HG03460 (cell line): ENCODE measurements at regions not wholly inside any gene's neighbourhood (a gene's known extent, or its start where the extent isn't known, plus 50 kb on each side); places are given as distances from the start of the nearest gene placed in this dataset.
"Not testable (repeated sequence)": the region's sequence is repeated elsewhere in the genome, so short reads cannot be mapped to it uniquely, and the experiment has no call there.

Source experiments
- ATAC-seq: cut with Tn5 transposase; IDR thresholded peaks from one replicate; pipeline ENCODE4 v1.9.1; 2021; ENCODE audit not compliant: unreplicated experiment

DNA sequence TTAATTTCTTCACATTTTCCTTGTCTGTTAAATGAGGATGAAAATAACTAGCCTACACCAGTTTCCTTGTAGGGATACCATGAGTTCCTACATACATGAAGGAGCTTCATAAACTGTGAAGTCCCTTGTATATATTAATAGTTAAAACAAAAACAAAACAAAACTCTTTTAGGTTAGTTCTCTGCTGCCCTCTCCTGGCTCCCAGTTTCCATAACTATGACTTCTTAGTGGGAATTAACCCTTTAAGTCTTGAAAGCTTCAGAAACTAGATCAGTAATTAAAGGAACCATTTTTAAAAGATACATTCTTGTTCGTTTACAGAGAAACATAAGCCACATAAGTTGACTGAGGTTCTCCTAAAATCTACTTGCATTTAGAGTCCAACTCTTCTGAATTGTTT lies 500.0 kb upstream of the C9orf72 start:
- ATAC-seq, result no peak

DNA sequence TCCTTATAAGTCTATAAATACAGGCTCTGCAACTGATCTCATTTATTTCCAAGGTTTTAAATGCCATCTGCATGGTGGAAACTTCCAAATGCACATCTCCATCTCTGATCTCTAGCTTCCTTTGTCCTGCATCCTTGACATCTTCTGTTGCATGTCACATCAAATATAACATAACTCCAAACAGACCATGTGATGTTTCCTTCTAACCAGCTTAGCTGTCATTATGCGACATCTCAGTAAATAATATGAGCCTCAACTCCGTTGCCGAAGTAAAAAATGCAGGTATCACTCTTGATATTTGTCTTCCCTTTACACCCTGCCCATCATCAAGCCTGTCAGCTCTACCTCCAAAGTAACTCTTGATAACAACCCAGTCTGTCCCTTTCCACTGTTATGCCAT lies 506.4 kb upstream of the C9orf72 start:
- no peak for ATAC-seq

DNA sequence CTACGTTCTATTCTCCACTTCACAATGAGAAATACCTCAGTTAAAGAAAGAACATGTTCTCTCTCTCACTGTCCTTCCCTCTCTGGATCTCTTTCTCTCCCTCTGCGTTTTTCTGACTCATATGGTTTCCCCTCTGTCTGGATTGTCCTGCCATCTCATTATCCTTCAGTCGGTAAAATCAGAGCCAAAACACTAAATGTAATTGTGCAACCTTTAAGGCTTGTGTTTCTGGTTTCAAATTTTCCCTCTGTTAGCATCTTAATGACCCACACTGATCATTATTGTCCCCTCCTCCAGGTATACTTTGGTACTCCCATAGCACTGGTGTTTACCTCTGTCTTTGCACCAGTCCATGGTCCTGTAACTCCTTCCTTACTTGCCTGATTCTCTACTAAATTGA lies 509.4 kb upstream of the C9orf72 start:
- ATAC-seq, result no peak

DNA sequence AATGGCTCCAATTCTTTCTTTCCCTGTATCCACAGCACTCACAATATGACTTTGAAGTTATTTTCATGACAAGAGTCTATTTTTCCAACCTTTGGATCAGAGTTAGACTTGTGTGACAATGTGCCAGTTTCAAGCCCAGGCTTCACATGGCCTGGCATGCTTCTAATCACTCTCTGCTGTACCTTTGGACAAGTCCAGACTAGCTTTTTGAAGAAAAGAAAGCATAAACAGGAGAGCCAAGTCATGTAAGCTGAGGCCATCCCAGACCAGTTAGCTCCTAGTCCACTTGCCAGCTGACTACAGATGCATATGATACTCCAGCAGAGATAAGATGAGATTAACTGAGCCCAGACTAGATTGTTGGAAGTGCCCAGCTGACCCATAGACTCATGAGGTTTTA lies 513.6 kb upstream of the C9orf72 start:
- ATAC-seq, result no peak

DNA sequence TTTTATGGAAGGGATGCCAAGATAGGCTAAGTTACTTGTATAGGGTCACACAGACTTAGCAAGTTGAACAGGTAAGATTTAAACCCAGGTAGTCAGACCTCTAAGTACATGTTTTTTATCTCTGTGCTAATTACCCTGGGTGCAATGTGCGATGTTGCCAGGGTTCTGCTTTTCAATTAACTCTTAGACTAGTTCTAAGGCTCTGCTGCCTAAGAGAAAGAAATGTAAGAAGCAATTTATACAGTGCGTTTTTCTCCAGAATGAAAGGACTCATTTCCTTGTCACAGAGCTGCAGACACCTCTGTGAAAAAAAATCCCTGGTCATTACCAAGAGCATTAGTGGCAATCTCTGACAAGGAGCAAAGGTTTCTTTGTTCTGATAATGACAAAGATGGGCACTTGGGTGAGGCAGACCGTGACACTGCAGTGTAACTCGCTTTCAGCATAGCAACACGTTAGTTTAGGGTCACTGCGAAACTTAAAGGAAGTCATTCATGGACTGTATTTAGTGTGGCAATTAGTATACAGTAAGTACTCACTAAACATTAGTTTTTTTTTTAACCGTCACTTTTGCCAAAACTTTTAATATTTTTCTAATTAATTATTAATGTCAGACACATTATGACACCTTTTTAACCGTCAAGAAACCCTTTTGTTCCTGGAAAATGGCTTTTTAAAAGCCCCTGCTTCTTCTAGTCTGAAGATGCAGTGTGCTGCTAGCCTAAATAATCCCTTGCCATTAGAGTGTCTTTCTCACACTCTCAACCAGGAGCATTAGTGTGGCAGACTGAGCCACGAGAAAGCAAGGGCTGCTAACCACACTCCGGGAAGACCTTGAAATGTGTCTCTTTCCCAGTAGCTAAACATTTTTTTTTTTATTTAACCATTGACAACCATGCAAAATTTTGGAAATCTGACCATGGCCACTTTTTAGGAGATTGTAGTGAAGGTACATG lies 520.0 kb upstream of the C9orf72 start:
- ATAC-seq, result no peak

DNA sequence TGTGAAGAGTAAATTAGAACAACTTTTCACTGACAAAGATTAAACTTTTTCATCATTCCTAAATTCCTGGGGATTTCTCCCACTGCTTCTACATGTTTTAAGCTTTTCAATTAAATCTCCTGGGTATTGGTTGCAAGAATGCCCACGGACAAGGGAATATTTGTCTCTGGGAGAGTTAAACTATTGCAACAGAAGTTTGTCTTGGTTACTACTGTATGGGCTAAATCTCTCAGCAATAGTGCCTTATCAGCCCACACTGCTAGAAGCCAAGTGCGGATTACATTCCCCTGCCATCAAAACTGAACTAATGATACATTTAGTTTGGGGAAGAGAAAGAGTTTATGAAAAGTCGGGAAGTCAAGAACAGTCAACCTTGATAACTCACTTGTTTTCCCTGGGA lies 528.2 kb upstream of the C9orf72 start:
- ATAC-seq, result no peak

DNA sequence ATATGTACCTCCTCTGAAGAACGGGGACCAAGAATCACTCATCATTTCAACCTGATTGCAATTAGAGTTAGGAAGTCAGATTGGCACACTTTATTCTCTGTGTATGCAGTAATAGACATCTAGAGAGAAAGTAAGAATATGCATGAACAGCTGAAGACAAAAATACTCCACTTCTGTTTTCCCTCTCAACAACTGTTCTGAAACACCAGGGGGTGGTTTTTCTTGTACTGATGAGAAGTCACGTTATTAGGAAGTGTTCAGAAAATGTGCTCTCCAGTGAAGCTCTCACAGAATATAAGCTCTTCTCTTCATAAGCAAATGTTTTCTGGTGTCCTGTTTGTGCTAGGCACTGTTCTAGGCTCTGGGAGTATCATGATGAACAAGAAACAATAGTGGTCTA lies 531.7 kb upstream of the C9orf72 start:
- ATAC-seq, result no peak

DNA sequence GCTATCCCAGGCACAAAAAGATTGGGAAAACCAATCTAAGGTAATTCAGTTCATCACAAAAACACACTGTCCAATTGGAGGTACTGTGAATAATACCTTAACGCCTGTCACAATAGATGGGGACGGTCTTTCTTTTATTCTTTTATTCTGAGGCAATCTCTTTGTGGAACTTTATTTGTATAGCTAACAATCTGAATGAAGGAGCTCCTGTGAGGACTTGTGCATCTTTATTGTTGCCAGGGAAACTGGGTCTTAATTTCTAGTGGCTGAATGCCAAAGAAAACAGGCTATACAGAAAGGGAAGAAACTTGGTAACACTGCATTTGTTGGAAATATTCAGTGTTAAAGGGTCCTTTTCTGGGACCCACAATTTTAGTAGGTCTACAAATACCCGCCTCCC lies 546.9 kb upstream of the C9orf72 start:
- no peak for ATAC-seq

DNA sequence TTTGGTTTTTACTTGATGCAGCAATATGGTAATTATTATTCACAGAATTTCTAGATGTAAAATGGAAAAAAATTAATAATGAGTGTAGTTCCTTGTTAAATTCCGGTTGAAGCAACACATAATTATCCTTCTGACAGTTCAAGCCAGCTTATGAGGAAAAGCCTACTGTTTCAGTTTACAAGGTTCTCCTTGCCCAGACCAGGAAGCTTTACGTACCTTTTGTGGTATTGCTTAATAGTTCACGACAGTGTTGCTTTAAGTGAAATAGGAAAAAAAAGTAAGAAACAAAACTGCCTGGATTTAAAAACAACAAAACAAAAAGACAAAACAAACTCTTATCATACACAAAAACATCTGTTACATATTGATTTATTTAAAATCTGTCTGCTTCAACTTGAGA lies 547.3 kb upstream of the C9orf72 start:
- ATAC-seq, result no peak

DNA sequence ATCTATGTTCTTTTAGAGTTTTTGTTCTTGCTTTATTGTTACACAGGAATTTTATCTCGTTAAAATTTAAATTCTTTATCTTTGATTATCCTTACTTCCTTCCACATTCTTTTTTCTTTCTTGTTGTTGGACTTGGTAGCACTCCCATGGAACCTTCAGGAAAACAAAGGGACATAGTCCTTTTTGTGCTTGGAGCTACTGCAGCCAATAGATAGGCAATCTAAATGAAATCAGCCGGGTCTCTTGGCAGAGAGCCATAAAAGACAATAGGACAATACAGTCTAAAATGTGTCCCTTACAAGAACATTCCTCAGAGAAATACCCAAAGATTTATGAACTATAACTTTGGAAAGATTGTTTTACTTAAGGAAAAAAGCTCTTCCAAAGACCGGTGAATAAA lies 548.1 kb upstream of the C9orf72 start:
- no peak for ATAC-seq

DNA sequence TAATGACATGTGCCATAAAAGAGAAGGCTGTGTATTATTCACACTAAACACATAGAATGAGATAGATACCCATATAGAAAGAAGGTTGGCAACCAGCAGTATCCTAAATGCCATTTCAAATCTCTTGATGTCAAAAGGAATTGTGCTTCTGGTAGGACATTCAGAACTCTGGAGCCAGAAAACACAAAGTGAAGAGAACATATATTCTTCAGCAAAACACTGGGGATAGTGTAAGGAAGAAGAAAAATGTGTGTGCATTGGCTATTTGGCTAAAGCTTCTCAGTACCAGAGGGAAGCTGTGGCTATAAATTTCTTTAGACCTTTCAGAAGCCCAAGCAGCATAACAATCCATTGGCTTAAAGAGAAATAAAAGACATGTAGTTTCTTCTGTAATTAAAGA lies 551.6 kb upstream of the C9orf72 start:
- no peak for ATAC-seq

DNA sequence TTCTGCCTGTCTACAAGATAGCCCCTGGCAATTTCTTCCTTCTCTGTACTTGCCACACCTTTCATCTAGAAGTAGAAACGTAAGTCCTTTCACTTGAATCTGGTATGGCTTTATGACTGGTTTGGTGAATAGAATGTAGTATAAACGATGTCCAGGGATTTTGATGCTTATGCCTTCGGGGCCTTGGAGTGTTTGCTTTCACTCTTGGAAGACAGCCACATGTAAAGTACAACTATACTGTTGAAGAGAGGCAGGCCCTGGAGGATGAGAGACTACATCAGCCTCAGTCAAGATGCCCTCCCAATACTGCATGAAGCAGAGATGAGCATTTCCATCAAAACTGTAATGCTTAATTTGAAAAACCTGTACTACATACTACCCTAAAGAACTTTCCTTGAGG lies 553.8 kb upstream of the C9orf72 start:
- ATAC-seq, result no peak

DNA sequence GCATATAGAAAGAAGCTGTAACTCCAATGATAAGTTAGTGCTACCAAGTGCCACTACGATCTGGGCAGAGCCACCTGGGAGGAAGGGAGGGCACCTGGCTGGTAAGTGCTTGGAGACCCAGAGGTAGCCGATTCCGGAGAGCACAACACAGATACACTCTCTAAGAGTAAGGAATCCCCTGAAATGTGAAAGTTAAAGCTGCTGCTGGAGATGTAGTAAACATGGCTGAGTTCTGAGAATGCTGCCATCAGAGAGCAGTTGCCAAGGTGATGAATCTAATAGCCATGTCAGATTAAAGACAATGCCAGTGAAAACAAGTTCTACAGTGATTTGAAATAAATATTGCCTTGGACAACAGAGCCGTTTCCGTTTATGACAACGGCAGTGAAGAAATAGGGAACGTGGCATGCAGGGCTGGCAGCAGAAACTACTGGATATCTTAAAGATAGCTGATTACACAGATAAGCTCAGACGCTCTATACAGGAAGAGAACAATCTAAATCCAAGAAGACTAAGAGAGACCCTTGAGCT lies 561.2 kb upstream of the C9orf72 start:
- ATAC-seq, result no peak

DNA sequence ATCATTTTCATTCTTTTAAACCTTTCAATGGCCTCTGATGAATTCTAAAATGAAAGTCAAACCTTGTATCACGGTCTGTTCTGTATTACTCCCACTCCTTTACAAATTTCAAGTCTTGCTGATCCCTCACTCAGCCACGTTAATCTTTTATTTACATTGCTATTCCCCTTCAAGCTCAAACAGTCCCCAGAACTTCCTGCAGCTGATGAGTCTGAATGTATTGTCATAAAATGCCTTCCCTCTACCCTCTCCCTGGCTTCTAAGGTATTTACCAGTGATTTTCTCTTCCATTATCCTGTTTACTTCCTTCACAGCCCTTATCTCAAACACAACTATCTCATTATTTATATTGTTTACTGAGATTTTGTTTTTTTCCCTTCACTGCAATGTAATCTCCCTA lies 562.3 kb upstream of the C9orf72 start:
- no peak for ATAC-seq

DNA sequence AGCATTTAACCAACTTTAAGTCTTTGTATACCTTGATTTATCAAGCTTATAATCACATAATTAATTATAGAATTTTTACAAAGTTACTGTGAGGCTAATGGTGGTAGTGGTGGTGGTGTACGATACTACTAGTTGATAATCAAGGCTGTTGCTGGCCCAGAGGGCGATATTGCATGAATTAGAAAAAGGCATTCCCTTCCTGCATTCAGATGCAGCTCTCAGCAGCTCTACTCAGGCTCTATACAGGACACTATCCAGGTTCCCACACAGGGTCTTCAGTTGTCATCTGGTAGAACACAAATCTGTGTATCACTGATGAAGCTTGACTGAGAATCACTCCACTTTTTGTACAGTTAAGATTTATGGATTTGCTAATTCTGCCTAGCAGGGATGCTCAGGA lies 562.8 kb upstream of the C9orf72 start:
- ATAC-seq, result no peak

DNA sequence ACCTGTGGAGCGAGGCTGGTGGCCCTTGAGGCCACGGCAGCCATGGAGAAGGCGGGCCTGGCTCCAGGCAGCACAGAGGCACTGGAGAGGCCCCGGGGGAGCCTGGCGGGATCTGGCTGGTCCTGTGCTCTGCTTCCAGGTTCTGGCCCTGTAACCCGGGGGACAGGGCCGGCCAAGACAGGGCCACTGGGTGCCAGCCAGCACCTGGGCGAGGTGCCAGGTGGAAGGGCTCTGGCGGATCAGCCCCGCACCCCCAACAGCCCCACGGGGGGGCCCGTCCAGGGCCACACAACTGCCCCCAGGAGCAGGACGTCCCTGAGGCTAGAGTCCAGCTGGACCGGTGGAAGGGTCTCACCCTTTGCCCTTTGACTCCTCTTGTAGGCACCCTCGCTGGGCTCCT lies 574.1 kb upstream of the C9orf72 start:
- ATAC-seq, result not testable (repeated sequence)

DNA sequence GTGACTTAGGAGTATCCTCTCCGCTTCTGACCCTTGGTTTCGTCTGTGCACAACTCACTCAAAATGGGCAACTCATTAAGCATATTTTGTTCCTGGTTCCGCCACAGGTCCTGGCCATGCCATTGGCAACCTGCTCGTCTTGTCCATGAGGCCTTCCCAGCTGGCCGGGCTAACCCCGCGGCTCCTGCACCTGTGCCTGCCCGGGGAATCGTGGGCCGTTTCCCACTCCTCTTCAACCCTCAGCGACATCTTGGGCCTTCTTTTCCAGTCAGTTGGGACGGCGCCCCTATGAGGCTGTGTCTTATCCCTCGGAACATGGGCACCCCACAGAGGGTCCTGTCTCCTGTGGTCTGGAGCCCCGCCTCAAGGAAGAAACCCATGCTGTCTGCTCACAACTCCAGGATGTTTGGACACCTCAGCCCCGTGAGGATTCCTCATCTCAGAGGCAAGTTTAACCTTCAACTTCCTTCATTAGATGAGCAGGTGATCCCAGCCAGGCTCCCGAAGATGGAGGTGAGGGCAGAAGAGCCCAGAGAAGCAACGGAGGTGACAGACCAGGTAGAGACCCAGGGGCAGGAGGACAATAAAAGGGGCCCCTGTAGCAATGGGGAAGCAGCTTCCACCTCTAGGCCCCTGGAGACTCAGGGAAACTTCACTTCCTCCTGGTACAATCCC lies 574.8 kb upstream of the C9orf72 start:
- ATAC-seq, result not testable (repeated sequence)

DNA sequence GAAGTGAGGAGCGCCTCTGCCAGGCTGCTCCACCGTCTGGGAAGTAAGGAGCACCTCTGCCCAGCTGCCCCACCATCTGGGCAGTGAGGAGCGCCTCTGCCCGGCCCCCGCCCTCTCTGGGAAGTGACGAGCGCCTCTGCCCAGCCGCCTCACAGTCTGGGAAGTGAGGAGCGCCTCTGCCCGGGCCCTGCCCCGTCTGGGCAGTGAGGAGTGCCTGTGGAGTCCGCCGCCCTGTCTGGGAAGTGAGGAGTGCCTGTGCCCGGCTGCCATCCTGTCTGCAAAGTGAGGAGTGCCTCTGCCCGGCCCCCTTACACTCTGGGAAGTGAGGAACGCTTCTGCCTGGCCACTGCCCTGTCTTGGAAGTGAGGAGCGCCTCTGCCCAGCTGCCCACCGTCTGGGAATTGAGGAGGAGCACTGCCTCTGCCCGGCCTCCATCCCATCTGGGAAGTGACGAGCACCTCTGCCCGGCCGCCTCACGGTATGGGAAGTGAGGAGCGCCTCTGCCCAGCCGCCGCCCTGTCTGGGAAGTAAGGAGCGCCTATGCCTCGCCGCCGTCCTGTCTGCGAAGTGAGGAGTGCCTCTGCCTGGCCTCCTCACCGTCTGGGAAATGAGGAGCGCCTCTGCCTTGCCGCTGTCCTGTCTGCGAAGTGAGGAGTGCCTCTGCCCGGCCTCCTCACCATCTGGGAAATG lies 576.2 kb upstream of the C9orf72 start:
- not testable (repeated sequence) for ATAC-seq

DNA sequence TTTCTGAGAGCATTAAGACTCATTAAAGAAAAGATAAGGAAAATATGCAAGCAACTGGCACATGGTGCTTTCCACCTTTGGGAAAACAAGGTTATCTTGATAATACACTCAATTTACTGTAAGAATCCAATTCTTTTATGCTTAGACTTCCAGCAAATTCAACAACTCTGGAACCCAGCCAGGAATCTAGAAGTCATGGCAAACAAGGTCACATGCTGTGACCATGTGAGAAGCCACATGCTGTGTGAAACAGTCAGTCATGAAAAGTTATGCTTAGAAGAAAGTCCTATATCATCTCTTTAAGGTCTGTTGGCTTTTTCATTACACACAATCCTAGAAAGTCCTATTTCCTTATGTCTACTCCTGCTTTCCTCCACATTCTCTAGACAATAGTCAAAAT lies 581.8 kb upstream of the C9orf72 start:
- ATAC-seq, result no peak

DNA sequence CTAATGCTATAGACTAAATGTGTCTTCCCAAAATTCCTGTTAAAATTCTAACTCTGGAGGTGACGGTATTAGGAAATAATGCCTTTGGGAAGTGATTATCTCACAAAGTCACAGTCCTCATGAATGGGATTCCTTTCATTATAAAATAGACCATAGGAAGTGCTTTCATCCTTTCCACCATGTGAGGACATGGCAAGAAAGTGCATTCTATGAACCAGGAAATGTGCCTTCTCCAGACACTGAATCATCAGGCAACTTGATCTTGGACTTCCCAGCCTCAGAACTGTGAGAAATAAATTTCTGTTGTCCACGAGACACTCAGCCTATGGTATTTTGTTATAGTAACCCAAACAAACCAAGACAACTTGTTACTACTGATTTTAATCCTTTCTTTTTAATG lies 582.4 kb upstream of the C9orf72 start:
- no peak for ATAC-seq

DNA sequence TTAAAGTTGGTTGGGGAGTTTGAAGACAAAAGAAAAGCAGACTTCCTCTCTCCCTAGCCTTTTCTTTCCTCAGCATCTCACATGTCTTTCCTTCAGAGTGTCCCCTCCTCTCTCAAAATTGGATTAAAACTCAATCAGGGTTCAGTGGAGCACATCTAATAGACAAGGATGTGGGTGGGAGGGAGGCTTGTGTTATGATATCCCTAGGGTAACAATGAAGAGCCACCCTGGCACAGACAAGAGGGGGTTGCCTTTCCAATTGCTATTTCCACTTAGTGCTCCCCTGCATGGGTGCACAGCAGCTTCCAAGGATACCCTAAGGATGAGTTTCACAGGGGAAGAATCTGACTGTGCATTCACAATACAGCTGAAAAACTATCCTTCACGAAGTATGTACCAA lies 585.2 kb upstream of the C9orf72 start:
- ATAC-seq, result no peak

DNA sequence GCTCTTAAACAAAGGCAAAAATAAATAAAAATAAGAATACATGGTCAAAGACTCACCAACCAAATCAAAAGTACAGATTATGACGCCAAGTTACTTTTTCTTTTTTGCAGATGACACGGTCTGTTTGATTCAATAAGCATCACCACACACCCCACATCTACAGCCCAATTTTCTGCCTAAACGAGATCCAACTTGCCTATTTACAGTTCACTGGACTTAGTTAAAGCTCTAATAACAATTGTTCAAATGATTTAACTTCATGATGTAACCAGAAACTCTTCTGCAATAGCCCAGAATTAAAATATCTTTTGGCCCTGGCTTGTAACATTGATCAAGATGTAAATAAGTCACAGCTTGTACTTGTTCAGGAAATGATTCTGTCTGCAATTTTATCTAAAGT lies 590.3 kb upstream of the C9orf72 start:
- no peak for ATAC-seq
